ENCODE measurements at regions not wholly inside any gene's neighbourhood (a gene's known extent, or its start where the extent isn't known, plus 50 kb on each side); places are given as distances from the start of the nearest gene placed in this dataset.

- POLR2A ChIA-PET = no interaction called here
- intact Hi-C loops (cut with micrococcal nuclease) (no loop called here), dilution Hi-C loops (cut with MboI; ENCODE audit: extremely low pct_ligation_motif_present, low sequenced_read_pairs) (no loop called here)
- no peaks in the 10 kb centered on the region for H3K79me2 ChIP-seq (ENCODE audit: control insufficient read depth, insufficient read depth, low read length)
- no peak overlapping the region for H3K4me3 ChIP-seq (replicated peaks in 1 of 3; ENCODE audit: insufficient read depth in 1 of 3, low read depth in 1 of 3, low read length in 3 of 3)
- BruUV-seq (replicated peaks) = no TSS peak
- DNase-seq (ENCODE audit: low read depth, low spot score) (no peak), FAIRE-seq (no peak)
- peaks cover 13% of the 10 kb centered on the region for H3K4me1 ChIP-seq (ENCODE audit: control insufficient read depth, extremely low read depth, insufficient read depth, low read length)
- H3K9ac ChIP-seq (replicated peaks; ENCODE audit: extremely low read depth, insufficient read depth, low read length) = no peak overlapping the region
- H3K36me3 ChIP-seq (ENCODE audit: control insufficient read depth in 2 of 2, extremely low read depth in 1 of 2, insufficient read depth in 2 of 2, low read length in 2 of 2) = no peaks in the 10 kb centered on the region
- TF ChIP-seq MAX (IDR thresholded peaks at IDR 0.05; ENCODE audit: insufficient read depth, insufficient read length) (no peak), CTCF (IDR thresholded peaks at IDR 0.05; ENCODE audit: extremely low read depth in 1 of 2, insufficient read depth in 1 of 2, low read depth in 1 of 2, low read length in 2 of 2) (no peak), EZH2 (IDR thresholded peaks at IDR 0.05; ENCODE audit: borderline replicate concordance, low read depth, low read length, severe bottlenecking) (no peak), POLR2AphosphoS5 (IDR thresholded peaks at IDR 0.05; ENCODE audit: insufficient read depth, low read depth, low read length) (no peak), POLR2A (IDR thresholded peaks at IDR 0.05; ENCODE audit: low read depth, low read length) (no peak), JUN (IDR thresholded peaks at IDR 0.05; ENCODE audit: borderline replicate concordance, insufficient read depth, insufficient read length, low read depth) (no peak), MYC (IDR thresholded peaks at IDR 0.05; ENCODE audit: low read depth, low read length) (no peak), GATA2 (IDR thresholded peaks at IDR 0.05; ENCODE audit: insufficient read depth, insufficient read length, low read depth, low read length) (no peak), FOS (IDR thresholded peaks at IDR 0.05; ENCODE audit: borderline replicate concordance, insufficient read depth, low read length) (no peak)
- CTCF ChIA-PET = no interaction called here
- H3K4me2 ChIP-seq (ENCODE audit: insufficient read depth, low read length) = no peak overlapping the region
- no peak overlapping the region for H3K27ac ChIP-seq (ENCODE audit: insufficient read depth, low read depth, low read length)
- H2AFZ ChIP-seq (ENCODE audit: low read depth, low read length) = no peak overlapping the region
- no peaks in the 10 kb centered on the region for H3K27me3 ChIP-seq (ENCODE audit: control insufficient read depth in 2 of 2, insufficient read depth in 2 of 2, low read length in 2 of 2)
- H3K9me3 ChIP-seq (replicated peaks; ENCODE audit: control insufficient read depth, insufficient read depth, low read length) = no peaks in the 10 kb centered on the region
- H3K9me1 ChIP-seq (replicated peaks; ENCODE audit: control insufficient read depth, extremely low read depth, insufficient read depth, low read length) = peaks cover 2% of the 10 kb centered on the region
- H4K20me1 ChIP-seq (replicated peaks; ENCODE audit: control insufficient read depth, extremely low read depth, insufficient read depth, low read length) = no peaks in the 10 kb centered on the region
These were observed 107.4 kb upstream of the ARGLU1 start for GRCh38 chr13:106675311-106675710.
